WI38 (cell line): ENCODE measurements at regions not wholly inside any gene's neighbourhood (a gene's known extent, or its start where the extent isn't known, plus 50 kb on each side); places are given as distances from the start of the nearest gene placed in this dataset.

Source experiments
- H3K4me3 ChIP-seq: 2 replicates; pipeline ENCODE4 v1.5.1; 2011; ENCODE audit warnings: low read depth, mild to moderate bottlenecking, control low read depth, low read length
- TF ChIP-seq, protein P1 (sequence below): IDR thresholded peaks from 2 replicates; pipeline ENCODE4 v1.5.1; 2012; ENCODE audit warnings: low read depth, mild to moderate bottlenecking, control low read depth, low read length

DNA sequence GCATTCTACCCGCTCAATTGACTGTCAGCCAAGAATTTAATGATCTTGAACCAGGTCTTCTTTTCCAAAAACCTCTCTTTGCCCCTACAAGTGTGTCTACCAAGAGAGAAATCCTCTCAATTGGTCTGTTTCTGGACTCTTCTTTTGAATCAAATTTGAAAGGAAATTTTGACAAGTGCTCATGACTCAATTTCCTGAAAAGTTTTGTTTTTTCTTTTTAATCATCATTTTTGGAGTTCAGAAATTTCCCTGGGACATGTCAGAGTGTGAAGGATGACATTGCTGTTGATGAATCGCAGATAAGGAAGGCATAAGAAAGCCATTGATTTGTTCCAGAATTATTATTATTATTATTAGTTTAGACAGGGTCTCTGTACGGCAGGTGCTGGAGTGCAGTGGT is 88.2 kb upstream of the AKT3 start:
- TF ChIP-seq, protein P1, sequence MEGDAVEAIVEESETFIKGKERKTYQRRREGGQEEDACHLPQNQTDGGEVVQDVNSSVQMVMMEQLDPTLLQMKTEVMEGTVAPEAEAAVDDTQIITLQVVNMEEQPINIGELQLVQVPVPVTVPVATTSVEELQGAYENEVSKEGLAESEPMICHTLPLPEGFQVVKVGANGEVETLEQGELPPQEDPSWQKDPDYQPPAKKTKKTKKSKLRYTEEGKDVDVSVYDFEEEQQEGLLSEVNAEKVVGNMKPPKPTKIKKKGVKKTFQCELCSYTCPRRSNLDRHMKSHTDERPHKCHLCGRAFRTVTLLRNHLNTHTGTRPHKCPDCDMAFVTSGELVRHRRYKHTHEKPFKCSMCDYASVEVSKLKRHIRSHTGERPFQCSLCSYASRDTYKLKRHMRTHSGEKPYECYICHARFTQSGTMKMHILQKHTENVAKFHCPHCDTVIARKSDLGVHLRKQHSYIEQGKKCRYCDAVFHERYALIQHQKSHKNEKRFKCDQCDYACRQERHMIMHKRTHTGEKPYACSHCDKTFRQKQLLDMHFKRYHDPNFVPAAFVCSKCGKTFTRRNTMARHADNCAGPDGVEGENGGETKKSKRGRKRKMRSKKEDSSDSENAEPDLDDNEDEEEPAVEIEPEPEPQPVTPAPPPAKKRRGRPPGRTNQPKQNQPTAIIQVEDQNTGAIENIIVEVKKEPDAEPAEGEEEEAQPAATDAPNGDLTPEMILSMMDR = no peak
- no peak overlapping the region for H3K4me3 ChIP-seq

DNA sequence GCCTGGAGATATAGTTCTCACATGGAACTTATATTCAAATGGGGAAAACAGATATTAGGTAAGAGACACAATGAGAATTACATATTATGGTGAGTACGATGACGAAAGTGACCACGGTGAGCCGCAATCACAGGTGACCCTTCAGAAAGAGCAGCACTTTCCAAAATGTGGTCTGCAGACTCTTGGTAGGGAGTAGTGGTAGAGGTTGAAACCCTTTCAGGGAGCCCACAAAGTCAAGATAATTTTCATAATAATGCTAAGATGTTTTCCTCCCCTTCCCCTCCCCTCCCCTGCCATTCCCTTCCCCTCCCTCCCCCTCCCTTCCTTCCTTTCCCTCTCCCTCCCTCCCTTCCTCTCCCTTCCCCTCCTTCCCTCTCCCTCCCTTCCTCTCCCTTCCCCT is 83.5 kb upstream of the AKT3 start:
- TF ChIP-seq, protein P1 = no peak
- no peak overlapping the region for H3K4me3 ChIP-seq

DNA sequence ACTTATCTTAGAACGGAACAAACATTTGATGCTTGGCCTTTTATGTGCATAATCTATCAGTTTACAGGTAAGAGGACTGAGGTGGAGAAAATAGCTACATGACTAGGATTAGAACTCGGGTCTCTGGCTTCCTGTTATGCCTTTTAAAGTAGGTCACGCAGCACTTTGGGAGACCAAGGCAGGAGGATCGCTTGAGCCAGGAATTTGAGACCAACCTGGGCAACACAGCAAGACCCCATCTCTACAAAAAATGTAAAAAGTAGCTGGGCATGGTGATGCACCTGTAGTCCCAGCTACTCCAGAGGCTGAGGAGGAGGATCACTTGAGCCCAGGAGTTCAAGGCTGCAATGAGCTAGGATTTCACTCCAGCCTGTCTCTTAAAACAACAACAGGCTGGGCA is 81.9 kb upstream of the AKT3 start:
- no peak overlapping the region for H3K4me3 ChIP-seq
- TF ChIP-seq, protein P1 = no peak

DNA sequence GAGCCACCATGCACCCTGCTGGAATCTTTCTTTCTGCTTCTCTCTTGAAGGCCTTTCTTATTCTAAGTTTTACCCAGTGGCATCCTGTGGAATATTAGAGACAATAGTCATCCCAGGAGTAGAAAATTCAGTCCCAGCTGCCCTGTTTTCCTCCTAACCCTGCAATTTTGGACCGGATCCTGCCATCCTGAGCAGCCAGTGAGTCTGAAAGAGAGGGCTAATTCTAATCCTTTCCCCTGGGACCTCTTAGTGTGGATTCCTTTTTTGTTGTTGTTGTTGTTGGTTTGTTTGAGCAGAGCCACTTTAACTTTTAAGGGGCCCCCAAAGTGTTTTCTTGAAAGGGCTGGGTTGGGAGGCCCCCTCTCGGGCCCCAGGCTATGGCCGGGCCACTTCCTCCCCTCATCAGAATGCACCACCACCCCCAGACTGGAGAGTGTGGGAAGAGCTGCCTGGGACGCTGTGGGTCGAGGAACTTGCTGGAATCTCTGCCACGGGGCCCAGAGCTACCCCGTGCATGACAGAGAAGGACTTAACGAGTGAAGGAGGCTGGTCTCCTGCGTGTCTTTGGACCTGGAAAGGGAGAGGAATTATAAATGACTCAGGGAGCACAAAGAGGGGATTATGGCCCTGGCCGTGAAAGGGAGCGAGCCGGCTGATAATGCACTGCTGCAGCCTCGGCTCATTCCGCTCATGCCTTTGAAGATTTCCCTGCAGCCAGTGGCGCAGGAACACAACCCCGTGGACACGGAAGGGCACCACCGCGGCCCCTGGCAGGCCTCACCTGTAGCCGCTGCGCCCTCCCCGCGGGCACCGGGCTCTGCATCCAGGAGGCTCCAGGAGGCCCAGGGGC is 81.0 kb upstream of the AKT3 start:
- no peak overlapping the region for H3K4me3 ChIP-seq
- TF ChIP-seq, protein P1 = no peak

DNA sequence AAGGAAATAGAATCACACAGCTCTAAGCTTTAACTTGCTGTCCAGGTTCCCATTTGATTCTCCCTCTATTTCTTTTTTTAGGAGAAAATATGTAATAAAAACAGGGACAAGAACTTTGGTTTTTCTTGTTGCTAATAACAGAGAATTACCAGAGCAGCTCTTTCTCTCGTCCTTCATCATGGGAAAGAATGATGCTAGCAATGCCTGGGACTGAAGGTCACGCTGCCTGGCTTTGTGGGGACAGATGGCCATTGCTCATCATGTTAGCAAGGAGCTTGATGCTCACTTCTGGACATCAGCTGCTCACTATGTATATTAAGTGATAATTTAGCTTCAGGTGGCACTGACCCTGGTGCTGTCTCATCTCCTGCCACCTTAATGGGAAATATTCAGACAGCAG is 77.3 kb upstream of the AKT3 start:
- TF ChIP-seq, protein P1 = no peak
- H3K4me3 ChIP-seq = no peak overlapping the region

DNA sequence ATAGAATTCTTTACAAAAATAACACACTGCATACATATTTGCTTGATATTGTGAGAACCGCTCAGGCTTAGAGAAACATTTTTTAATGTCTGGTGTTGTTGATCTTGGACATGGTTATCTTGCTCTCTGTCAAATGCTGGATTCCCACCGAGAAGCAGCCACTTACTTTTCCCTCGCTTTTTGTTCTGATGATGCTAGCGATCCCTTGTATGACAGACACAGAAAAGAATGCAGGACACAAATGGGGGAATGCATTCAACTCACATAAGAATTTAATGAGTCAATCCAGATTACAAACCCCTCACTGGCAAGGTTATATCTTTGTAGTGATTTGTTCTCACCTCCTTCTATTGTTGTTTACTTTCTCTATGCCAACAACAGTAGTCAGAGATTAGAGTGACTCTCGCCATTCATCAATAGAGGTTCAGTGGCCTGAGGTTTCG is 76.8 kb upstream of the AKT3 start:
- H3K4me3 ChIP-seq = no peak overlapping the region
- TF ChIP-seq, protein P1 = no peak

DNA sequence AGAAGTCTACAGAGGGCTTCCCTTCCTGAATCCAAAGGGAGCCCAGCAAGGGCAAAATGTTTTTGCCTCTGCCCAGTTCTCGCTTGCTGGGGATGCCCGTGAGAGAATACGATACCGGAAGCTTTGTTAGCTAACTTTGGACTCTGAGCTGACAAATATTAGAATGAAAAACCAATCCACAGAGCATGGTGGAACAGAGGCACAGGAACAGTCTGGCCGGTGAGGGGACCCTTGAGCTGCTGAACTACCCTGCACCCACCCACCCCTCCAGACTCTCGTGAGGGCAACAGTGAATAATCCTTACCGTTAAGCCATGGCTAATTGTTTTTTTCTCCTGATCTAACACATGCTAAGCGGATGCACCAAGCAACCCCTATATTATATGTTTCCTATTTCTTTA is 76.3 kb upstream of the AKT3 start:
- no peak overlapping the region for H3K4me3 ChIP-seq
- TF ChIP-seq, protein P1 = no peak
